ENCODE measurements at regions not wholly inside any gene's neighbourhood (a gene's known extent, or its start where the extent isn't known, plus 50 kb on each side); places are given as distances from the start of the nearest gene placed in this dataset.
"Not testable (repeated sequence)": the region's sequence is repeated elsewhere in the genome, so short reads cannot be mapped to it uniquely, and the experiment has no call there.

DNA sequence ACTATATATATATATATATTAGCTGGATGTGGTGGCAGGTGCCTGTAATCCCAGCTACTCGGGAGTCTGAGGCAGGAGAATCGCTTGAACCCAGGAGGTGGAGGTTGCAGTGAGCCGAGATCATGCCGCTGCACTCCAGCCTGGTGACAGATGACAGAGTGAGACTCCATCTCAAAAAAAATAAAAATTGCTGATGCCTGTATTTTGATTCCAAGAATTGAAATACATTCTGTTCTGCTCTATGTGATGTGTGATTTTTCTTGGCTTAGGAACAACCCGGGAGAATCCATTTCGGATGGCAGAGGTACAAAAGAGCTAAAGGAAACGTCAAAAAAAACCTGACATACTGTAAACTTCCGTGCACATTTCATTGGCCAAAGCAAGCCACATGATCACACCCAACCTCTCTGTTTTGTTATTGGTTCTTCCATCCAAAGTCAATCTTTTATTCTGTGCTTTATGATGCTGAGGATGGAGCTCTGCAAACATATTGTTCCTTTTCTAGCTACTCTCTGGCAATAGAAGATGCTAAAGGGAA is 478.1 kb upstream of the MAP2 start:
- no peak for DNase-seq

DNA sequence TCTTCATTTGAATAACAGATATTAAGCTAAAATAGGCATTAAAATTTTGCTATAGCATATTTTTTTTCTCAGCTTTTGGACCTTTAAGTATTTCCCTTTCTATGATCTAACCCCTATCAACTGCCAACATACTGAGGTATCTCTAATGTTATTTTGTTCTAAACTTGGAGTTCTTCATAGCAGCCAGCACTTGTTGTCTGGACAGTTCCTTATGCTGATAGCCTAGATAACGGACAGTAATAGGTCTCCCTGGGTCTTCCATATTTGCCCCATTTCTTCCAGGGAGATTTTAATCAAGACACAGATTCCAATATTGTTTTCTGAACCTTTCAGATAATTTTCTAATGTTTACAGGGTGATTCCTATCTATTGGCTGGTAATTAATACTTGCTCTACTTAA is 475.8 kb upstream of the MAP2 start:
- DNase-seq, result no peak

DNA sequence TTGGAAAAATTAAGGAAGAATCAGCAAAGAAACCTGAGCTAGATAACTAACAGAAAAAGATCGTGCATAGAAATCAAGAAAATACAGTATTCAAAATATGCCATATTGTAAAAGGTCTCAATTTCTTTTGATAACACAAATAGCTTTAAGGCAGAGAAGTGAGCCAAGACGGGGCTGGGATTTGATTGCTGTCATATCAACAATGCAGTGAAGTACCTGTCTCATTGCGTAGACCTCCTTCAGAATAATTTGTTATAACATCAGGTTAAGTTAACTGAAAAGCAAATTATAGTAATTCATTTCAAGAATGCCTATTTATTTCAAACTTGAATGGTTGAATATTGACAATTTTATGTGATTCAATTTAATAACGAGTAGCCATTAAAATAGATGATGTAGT is 453.8 kb upstream of the MAP2 start:
- DNase-seq, result no peak

DNA sequence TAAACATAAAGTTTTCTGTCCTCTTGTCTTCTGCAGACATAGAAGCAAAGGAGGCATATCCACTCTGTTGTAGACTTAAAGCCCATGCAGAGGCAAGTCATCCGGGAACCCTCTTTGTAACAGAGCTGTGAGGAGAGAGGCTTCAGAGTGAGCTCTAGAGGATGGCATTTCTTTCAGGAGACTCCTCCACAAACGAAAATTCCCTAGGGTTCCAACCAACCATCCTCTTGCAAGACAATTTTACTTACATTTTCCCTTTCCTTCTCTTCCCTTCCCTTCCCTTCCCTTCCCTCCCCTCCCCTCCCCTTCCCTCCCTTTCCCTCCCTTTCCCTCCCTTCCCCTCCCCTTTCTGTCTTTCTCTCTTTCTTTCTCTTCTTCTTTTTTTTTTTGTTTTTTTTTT is 446.3 kb upstream of the MAP2 start:
- no peak for DNase-seq

DNA sequence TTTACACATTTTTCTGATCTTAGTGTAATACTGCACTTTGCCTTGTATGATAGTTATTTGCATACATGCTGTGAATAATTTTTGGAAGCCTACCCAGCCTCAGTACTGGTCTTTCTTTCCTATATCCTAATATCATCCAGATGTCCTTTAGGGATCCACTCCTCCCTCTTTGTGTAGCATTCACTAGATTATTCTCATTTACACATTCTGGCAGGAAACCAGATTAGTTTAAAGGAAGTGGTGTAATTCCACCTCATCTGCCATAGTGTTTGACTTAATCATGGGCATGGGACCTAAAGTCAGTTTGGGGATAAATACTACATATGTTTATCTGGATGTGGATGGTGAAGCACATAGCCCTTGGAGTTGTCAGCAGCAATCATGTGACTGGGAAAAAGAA is 444.9 kb upstream of the MAP2 start:
- DNase-seq, result no peak

DNA sequence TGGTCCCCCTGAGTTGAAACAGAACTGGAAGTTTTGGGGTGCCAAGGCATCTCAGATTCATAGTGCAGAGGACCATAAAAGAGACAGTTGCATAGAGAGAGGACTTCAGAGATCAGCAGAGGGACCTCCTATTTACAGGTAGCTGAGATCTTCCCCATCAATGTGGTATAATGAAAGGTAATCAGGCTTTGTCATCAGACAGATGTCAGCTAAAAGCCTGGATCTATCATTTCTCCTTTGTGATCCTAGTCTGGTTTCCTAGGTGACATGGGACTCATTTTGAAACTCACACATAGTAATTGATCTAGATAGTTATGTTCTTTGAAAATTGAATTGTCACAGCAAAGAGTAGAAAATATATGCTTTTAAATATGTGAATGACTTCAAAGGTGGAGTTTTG is 443.5 kb upstream of the MAP2 start:
- DNase-seq, result no peak

GRCh38 chr2:208982831-208983230 is 441.0 kb upstream of the MAP2 start:
- no peak for DNase-seq

- no peak for DNase-seq
These were observed 440.4 kb upstream of the MAP2 start for GRCh38 chr2:208983486-208983885.

- no peak for DNase-seq
These were observed 439.3 kb upstream of the MAP2 start for GRCh38 chr2:208984376-208985090.

DNA sequence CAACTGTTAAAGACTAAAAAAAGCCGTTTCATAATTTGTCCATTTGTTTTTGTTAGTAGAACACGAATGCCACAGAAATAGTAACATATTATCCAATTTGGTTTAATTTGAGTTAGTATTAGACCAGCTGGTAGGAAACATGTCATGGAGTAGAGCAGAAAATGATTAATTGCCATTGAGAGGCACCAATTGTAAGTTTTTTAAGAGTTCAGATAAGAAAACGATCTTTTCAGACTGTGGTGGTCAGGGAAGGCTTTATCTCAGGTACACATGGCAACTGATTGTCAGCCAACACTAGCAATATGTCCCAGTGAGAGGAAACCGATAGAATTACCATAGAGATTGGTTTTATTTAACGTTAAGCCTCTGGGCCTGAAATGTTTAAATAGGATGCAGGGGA is 438.2 kb upstream of the MAP2 start:
- DNase-seq, result no peak

- DNase-seq, result no peak
These were observed 433.1 kb upstream of the MAP2 start for GRCh38 chr2:208990716-208991115.

GRCh38 chr2:208999911-209000310 is 423.9 kb upstream of the MAP2 start:
- no peak for DNase-seq

GRCh38 chr2:209002054-209002453 is 421.8 kb upstream of the MAP2 start:
- no peak for DNase-seq

DNA sequence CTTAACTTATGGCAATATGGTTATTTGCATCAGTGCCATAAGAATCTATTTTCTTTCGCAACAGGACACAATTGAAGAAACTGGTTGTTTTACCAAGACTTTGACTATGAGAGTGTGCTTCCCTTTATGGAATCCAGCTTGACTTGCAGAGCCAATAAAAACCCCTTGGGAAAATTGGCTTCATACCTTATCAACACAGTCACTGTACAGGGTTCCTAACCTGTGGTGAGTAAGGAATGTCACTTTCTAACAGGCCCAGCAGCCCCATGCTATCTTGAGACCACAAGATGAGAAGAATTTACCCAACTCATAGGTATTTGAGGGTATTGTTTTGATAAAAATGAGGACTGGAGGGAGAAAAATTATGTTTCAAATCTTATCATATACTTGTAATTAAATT is 418.5 kb upstream of the MAP2 start:
- no peak for DNase-seq

DNA sequence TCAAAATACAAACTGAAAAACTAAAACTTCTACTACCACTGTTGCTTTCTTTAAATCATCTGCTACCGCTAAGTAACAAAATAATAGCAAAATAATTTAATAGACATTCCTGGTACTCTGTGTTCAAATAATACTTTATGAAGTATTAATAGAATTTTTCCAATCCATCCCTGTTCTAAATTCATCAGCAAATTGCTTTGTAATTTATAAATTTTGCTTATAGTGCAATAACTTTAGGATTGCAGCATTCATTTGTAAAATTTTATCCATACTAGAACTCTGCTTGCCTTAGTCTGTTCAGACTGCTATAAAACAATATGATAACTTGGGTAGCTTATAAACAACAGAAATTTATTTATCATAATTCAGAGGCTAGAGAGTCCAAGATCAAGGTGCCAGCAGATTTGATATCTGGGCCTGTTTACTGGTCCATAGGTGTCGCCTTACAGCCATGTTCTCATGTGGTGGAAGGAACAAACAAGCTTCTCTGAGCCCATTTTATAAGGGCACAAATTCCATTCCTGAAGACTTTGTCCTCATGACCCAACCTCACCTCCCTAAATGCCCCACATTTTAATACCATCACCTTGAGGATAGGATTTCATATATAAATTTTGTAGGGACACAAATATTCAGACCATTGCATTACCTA is 415.1 kb upstream of the MAP2 start:
- no peak for DNase-seq

DNA sequence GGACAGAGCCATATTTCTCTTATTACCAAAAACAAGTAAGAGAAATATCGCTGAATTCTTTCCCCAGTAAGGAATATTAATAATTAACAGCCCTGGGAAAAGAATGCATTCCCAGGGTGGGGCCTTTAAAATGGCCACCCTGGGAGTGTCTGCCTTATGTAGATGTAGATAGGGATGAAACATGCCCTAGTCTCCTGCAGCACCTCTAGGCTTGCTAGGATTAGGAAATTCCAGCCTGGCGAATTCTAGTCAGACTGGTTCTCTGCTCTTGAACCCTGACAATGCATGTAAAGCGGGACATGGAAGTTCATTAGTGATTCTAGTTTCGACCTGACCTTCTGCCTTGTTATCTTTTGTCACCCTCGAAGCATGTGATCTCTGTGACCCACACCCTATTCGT is 405.2 kb upstream of the MAP2 start:
- not testable (repeated sequence) for DNase-seq

GRCh38 chr2:209029249-209029648 is 394.6 kb upstream of the MAP2 start:
- DNase-seq, result no peak

DNA sequence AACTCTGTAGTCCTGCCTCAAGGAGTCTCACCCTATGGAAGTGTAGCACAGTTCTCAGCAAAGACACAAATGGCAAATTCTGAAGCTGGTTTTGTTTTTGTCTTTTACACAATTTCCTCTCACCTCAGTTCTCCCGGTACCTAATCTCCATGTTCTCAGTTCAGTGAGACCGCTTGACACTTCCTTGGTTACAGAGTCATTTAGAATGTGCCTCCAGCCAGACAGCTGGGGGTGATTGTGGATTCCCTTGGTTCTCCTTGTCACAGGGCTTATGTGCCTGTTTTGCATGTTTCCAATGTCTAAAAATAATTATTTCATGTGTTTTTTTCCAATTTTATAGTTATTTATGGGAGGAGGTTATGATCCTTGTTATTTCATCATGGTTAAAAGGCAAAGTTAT is 379.5 kb upstream of the MAP2 start:
- DNase-seq, result no peak

GRCh38 chr2:209046163-209046562 is 377.7 kb upstream of the MAP2 start:
- DNase-seq, result no peak

- DNase-seq, result no peak
These were observed 374.2 kb upstream of the MAP2 start for GRCh38 chr2:209049608-209050007.

- no peak for DNase-seq
These were observed 361.6 kb upstream of the MAP2 start for GRCh38 chr2:209062210-209062609.

DNA sequence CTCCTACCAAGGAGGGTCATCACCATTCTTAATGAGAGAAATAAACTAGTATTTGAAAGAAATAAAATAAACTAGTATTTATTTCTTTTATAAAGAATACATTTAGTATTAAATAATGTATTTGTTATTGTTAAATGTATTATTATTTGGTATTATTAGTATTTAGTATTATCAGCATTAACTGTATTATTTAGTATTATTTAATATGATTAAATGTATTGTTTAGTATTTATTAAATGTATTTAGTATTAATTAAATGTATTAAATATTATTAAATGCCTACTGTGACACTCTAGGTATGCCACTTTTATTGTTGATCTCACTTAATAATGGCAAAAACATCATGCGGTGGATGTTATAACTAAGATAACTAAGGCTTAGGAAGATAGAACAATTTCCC is 353.6 kb upstream of the MAP2 start:
- no peak for DNase-seq

GRCh38 chr2:209073151-209073550 is 350.7 kb upstream of the MAP2 start:
- DNase-seq, result no peak

DNA sequence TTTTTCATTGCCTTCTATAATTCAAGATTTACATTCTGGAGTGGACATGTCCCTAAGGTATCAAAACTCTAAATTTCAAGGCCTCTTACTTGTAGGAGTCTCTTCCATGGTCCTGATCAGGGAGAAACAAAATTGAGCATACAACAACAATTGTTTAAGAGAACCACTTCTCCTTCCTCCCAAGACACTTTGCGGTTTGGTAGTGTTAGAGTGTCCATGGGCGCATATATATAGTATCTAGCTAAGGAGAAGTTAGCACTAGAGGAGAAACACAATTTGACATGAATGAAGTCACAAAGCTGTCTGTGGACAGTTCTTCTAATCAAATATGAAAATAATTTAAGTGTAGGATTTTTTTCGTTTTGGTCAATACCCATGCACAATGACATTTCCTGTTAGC is 349.1 kb upstream of the MAP2 start:
- DNase-seq, result no peak

DNA sequence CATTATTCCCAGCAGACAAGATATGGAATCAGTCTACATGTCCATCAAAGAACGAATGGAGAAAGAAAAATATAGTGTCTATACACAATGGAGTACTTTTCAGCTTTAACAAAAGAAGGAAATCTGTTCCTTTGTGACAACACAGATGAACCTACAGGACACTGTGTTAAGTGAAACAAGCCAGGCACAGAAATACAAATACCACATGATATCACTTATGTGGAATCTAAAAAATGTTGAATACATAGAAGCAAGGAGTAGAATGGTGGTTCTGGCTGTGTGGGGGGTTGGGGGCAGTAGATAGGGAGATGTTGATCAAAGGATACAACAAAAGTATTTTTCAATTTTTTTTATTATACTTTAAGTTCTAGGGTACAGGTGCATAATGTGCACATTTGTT is 347.7 kb upstream of the MAP2 start:
- DNase-seq, result no peak
